ENCODE measurements at regions not wholly inside any gene's neighbourhood (a gene's known extent, or its start where the extent isn't known, plus 50 kb on each side); places are given as distances from the start of the nearest gene placed in this dataset.

- H3K27ac Mint-ChIP-seq (ENCODE audit: unreplicated experiment) = no peak overlapping the region
- no peaks in the 10 kb centered on the region for H3K27me3 Mint-ChIP-seq (ENCODE audit: low read depth)
- TF ChIP-seq CTCF (IDR thresholded peaks at IDR 0.05) = no peak
- H3K4me3 Mint-ChIP-seq (ENCODE audit: unreplicated experiment) = no peak overlapping the region
- no peaks in the 10 kb centered on the region for H3K9me3 Mint-ChIP-seq (ENCODE audit: low read depth)
- no peaks in the 10 kb centered on the region for H3K36me3 Mint-ChIP-seq (ENCODE audit: low read depth)
- no peak for DNase-seq (ENCODE audit: low spot score)
- peaks cover 12% of the 10 kb centered on the region for H3K4me1 Mint-ChIP-seq (ENCODE audit: low read depth)
These were observed 561.3 kb upstream of the WWC1 start for GRCh38 chr5:167730121-167730520.

GRCh38 chr5:167730656-167731055 lies 560.8 kb upstream of the WWC1 start:
- no peaks in the 10 kb centered on the region for H3K27me3 Mint-ChIP-seq (ENCODE audit: low read depth)
- no peaks in the 10 kb centered on the region for H3K9me3 Mint-ChIP-seq (ENCODE audit: low read depth)
- no peak overlapping the region for H3K4me3 Mint-ChIP-seq (ENCODE audit: unreplicated experiment)
- H3K27ac Mint-ChIP-seq (ENCODE audit: unreplicated experiment) = no peak overlapping the region
- DNase-seq (ENCODE audit: low spot score) = no peak
- H3K36me3 Mint-ChIP-seq (ENCODE audit: low read depth) = no peaks in the 10 kb centered on the region
- peaks cover 12% of the 10 kb centered on the region for H3K4me1 Mint-ChIP-seq (ENCODE audit: low read depth)
- no peak for TF ChIP-seq CTCF (IDR thresholded peaks at IDR 0.05)

GRCh38 chr5:167731951-167732350 lies 559.5 kb upstream of the WWC1 start:
- Mint-ChIP-seq H3K4me1 (ENCODE audit: low read depth) (peaks cover 12% of the 10 kb centered on the region), H3K9me3 (ENCODE audit: low read depth) (no peaks in the 10 kb centered on the region), H3K4me3 (ENCODE audit: unreplicated experiment) (no peak overlapping the region), H3K36me3 (ENCODE audit: low read depth) (no peaks in the 10 kb centered on the region), H3K27ac (ENCODE audit: unreplicated experiment) (no peak overlapping the region), H3K27me3 (ENCODE audit: low read depth) (peaks cover 4% of the 10 kb centered on the region)
- TF ChIP-seq CTCF (IDR thresholded peaks at IDR 0.05) = no peak
- no peak for DNase-seq (ENCODE audit: low spot score)

- Mint-ChIP-seq H3K36me3 (ENCODE audit: low read depth) (no peaks in the 10 kb centered on the region), H3K4me1 (ENCODE audit: low read depth) (peaks cover 12% of the 10 kb centered on the region), H3K27me3 (ENCODE audit: low read depth) (peaks cover 5% of the 10 kb centered on the region), H3K27ac (ENCODE audit: unreplicated experiment) (no peak overlapping the region), H3K4me3 (ENCODE audit: unreplicated experiment) (no peak overlapping the region), H3K9me3 (ENCODE audit: low read depth) (no peaks in the 10 kb centered on the region)
- TF ChIP-seq CTCF (IDR thresholded peaks at IDR 0.05) = no peak
- no peak for DNase-seq (ENCODE audit: low spot score)
These were observed 558.9 kb upstream of the WWC1 start for GRCh38 chr5:167732499-167732898.

- H3K27ac Mint-ChIP-seq (ENCODE audit: unreplicated experiment) = no peak overlapping the region
- H3K4me3 Mint-ChIP-seq (ENCODE audit: unreplicated experiment) = no peak overlapping the region
- H3K36me3 Mint-ChIP-seq (ENCODE audit: low read depth) = no peaks in the 10 kb centered on the region
- H3K4me1 Mint-ChIP-seq (ENCODE audit: low read depth) = no peaks in the 10 kb centered on the region
- peaks cover 5% of the 10 kb centered on the region for H3K27me3 Mint-ChIP-seq (ENCODE audit: low read depth)
- no peak for DNase-seq (ENCODE audit: low spot score)
- TF ChIP-seq CTCF (IDR thresholded peaks at IDR 0.05) = no peak
- no peaks in the 10 kb centered on the region for H3K9me3 Mint-ChIP-seq (ENCODE audit: low read depth)
These were observed 554.5 kb upstream of the WWC1 start for GRCh38 chr5:167736992-167737391.
